ENCODE measurements at regions not wholly inside any gene's neighbourhood (a gene's known extent, or its start where the extent isn't known, plus 50 kb on each side); places are given as distances from the start of the nearest gene placed in this dataset.

DNA sequence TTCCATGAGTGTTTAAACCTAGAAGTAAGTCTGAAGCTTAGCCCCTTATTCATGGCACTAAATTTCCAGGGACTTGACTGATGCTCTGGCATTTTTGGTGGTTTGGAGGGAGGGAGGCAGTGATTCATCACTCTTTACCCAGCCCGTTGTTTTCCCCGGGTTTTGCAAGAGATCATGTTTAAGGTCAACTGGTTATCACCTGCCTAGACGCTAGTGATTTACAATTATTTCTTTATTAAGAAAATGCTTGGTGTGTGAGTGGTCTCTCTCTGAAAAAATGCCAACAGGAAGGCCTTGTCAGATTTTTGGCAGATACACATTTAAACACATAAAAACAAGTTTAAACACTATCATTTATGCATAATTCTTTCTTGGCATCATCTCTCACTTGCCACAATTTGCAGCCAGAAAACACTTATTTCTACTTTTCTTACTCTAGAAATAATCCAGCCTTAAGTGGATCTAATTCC is 737.9 kb upstream of the ZNF608 start:
- TF ChIP-seq CTCF (IDR thresholded peaks at IDR 0.05) (no peak), POLR2A (IDR thresholded peaks at IDR 0.05) (no peak)
